ENCODE measurements at regions not wholly inside any gene's neighbourhood (a gene's known extent, or its start where the extent isn't known, plus 50 kb on each side); places are given as distances from the start of the nearest gene placed in this dataset.
"Not testable (repeated sequence)": the region's sequence is repeated elsewhere in the genome, so short reads cannot be mapped to it uniquely, and the experiment has no call there.

GRCh38 chr10:80856186-80856585 is 318.5 kb downstream of the SH2D4B start:
- WGBS (ENCODE audit: low lambda C conversion rate), result 45% methylated on average over 2 of the region's 2 CpGs

GRCh38 chr10:80859279-80859678 is 321.6 kb downstream of the SH2D4B start:
- H3K36me3 ChIP-seq (replicated peaks in 1 of 2; ENCODE audit: control insufficient read depth in 1 of 2, insufficient read depth in 2 of 2, low read length in 1 of 2); H3K9ac ChIP-seq; H3K4me3 ChIP-seq (ENCODE audit: low read depth in 2 of 2, low read length in 1 of 2); DNase-seq; H3K4me1 ChIP-seq (ENCODE audit: control insufficient read depth in 1 of 2, insufficient read depth in 2 of 2, low read depth in 1 of 2, low read length in 1 of 2); H3K27ac ChIP-seq (ENCODE audit: low read depth in 2 of 2, low read length in 1 of 2); H3K79me2 ChIP-seq (ENCODE audit: insufficient read depth); H2AFZ ChIP-seq (ENCODE audit: low read depth); H3K4me2 ChIP-seq; H3K9me3 ChIP-seq; H3K27me3 ChIP-seq (ENCODE audit: insufficient read depth); H3K9me2 ChIP-seq; H4K20me1 ChIP-seq (ENCODE audit: insufficient read depth); CTCF ChIA-PET; POLR2A ChIA-PET; H3F3A ChIP-seq (replicated peaks; ENCODE audit: insufficient read depth): not testable (repeated sequence)
- 73% methylated on average over 2 of the region's 22 CpGs for whole genome bisulfite sequencing (ENCODE audit: low lambda C conversion rate)

More at GRCh38 chr10:80856186-80856585, 318.5 kb downstream of the SH2D4B start:
- no peak for TF ChIP-seq MEF2A (IDR thresholded peaks at IDR 0.05; ENCODE audit: borderline replicate concordance, low read depth)
- no peak for TF ChIP-seq MXI1 (IDR thresholded peaks at IDR 0.05; ENCODE audit: low read depth, low read length)
- no peak for TF ChIP-seq SMC3 (IDR thresholded peaks at IDR 0.05; ENCODE audit: low read depth, low read length)
- TF ChIP-seq, protein P1, sequence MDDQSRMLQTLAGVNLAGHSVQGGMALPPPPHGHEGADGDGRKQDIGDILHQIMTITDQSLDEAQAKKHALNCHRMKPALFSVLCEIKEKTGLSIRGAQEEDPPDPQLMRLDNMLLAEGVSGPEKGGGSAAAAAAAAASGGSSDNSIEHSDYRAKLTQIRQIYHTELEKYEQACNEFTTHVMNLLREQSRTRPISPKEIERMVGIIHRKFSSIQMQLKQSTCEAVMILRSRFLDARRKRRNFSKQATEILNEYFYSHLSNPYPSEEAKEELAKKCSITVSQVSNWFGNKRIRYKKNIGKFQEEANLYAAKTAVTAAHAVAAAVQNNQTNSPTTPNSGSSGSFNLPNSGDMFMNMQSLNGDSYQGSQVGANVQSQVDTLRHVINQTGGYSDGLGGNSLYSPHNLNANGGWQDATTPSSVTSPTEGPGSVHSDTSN (IDR thresholded peaks at IDR 0.05), result no peak
- TF ChIP-seq NRF1 (IDR thresholded peaks at IDR 0.05; ENCODE audit: low read depth, low read length), result no peak
- TF ChIP-seq, protein P2, sequence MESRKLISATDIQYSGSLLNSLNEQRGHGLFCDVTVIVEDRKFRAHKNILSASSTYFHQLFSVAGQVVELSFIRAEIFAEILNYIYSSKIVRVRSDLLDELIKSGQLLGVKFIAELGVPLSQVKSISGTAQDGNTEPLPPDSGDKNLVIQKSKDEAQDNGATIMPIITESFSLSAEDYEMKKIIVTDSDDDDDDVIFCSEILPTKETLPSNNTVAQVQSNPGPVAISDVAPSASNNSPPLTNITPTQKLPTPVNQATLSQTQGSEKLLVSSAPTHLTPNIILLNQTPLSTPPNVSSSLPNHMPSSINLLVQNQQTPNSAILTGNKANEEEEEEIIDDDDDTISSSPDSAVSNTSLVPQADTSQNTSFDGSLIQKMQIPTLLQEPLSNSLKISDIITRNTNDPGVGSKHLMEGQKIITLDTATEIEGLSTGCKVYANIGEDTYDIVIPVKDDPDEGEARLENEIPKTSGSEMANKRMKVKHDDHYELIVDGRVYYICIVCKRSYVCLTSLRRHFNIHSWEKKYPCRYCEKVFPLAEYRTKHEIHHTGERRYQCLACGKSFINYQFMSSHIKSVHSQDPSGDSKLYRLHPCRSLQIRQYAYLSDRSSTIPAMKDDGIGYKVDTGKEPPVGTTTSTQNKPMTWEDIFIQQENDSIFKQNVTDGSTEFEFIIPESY (IDR thresholded peaks at IDR 0.05; ENCODE audit: borderline replicate concordance, low read depth), result no peak
- TF ChIP-seq USF1 (IDR thresholded peaks at IDR 0.05; ENCODE audit: borderline replicate concordance, low read depth), result no peak
- TF ChIP-seq FOXM1 (IDR thresholded peaks at IDR 0.05; ENCODE audit: low read depth), result no peak
- TF ChIP-seq TCF12 (IDR thresholded peaks at IDR 0.05), result no peak
- TF ChIP-seq, protein P3, sequence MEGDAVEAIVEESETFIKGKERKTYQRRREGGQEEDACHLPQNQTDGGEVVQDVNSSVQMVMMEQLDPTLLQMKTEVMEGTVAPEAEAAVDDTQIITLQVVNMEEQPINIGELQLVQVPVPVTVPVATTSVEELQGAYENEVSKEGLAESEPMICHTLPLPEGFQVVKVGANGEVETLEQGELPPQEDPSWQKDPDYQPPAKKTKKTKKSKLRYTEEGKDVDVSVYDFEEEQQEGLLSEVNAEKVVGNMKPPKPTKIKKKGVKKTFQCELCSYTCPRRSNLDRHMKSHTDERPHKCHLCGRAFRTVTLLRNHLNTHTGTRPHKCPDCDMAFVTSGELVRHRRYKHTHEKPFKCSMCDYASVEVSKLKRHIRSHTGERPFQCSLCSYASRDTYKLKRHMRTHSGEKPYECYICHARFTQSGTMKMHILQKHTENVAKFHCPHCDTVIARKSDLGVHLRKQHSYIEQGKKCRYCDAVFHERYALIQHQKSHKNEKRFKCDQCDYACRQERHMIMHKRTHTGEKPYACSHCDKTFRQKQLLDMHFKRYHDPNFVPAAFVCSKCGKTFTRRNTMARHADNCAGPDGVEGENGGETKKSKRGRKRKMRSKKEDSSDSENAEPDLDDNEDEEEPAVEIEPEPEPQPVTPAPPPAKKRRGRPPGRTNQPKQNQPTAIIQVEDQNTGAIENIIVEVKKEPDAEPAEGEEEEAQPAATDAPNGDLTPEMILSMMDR (IDR thresholded peaks at IDR 0.05), result no peak
- no peak for TF ChIP-seq FOSL2 (IDR thresholded peaks at IDR 0.05; ENCODE audit: borderline replicate concordance, low read depth)
- TF ChIP-seq CHD2 (IDR thresholded peaks at IDR 0.05; ENCODE audit: low read length, partially characterized antibody), result no peak
- TF ChIP-seq MAX (IDR thresholded peaks at IDR 0.05; ENCODE audit: low read depth), result no peak
- TF ChIP-seq RAD21 (IDR thresholded peaks at IDR 0.05; ENCODE audit: low read length), result no peak
- Histone ChIP-seq H3K9me2 (no peaks in the 10 kb centered on the region), H3K9me3 (no peaks in the 10 kb centered on the region), H3K27me3 (ENCODE audit: insufficient read depth) (no peaks in the 10 kb centered on the region), H4K20me1 (ENCODE audit: insufficient read depth) (no peaks in the 10 kb centered on the region), H3F3A (replicated peaks; ENCODE audit: insufficient read depth) (no peaks in the 10 kb centered on the region), H3K9ac (no peak overlapping the region), H3K36me3 (replicated peaks in 1 of 2; ENCODE audit: control insufficient read depth in 1 of 2, insufficient read depth in 2 of 2, low read length in 1 of 2) (no peaks in the 10 kb centered on the region), H3K4me1 (ENCODE audit: control insufficient read depth in 1 of 2, insufficient read depth in 2 of 2, low read depth in 1 of 2, low read length in 1 of 2) (no peaks in the 10 kb centered on the region), H3K27ac (ENCODE audit: low read depth in 2 of 2, low read length in 1 of 2) (no peak overlapping the region), H3K4me2 (no peak overlapping the region), H2AFZ (ENCODE audit: low read depth) (no peak overlapping the region), H3K79me2 (ENCODE audit: insufficient read depth) (no peaks in the 10 kb centered on the region), H3K4me3 (ENCODE audit: low read depth in 2 of 2, low read length in 1 of 2) (no peak overlapping the region)
- CTCF ChIA-PET, result interaction anchor here (0.7 to 2.6 kb wide), 7 partner anchors 12 to 350 kb away, joined by 3 to 8 read pairs (median 3); no protein-coding TSS in a partner anchor
- POLR2A ChIA-PET, result no interaction called here
- DNase-seq, result no peak
